Esophagus squamous epithelium (tissue), 4 donors: ENCODE measurements at regions not wholly inside any gene's neighbourhood (a gene's known extent, or its start where the extent isn't known, plus 50 kb on each side); places are given as distances from the start of the nearest gene placed in this dataset.

ENCODE experiments used
- CTCF ChIP-seq, 6 experiments: fragments of 450-650 bp in 4 of 6; fragments of 200-600 bp in 2 of 6; sonication (generic) in 2 of 6; IDR thresholded peaks; one replicate each; pipeline ENCODE4 v1.5.1; 2016 to 2019; ENCODE audit warnings: antibody characterized with exemption in 6 of 6, mild to moderate bottlenecking in 4 of 6, moderate library complexity in 4 of 6
- POLR2A ChIP-seq, 4 donors: fragments of 450-650 bp; IDR thresholded peaks; one replicate each; pipeline ENCODE4 v1.6.1; 2017; ENCODE audit warnings: antibody characterized with exemption in 4 of 4, mild to moderate bottlenecking in 4 of 4, moderate library complexity in 3 of 4

- TF ChIP-seq POLR2A (IDR thresholded peaks at IDR 0.05) (no peak), CTCF (IDR thresholded peaks at IDR 0.05) (no peak)
Measured at GRCh38 chr6:121857551-121857950, 422.1 kb downstream of the GJA1 start.
